Testis (tissue), 2 donors: ENCODE measurements at regions not wholly inside any gene's neighbourhood (a gene's known extent, or its start where the extent isn't known, plus 50 kb on each side); places are given as distances from the start of the nearest gene placed in this dataset.

Experiments used
- CTCF ChIP-seq, 3 experiments: fragments of 450-650 bp in 2 of 3; fragments of 200-600 bp in 1 of 3; sonication (generic) in 1 of 3; IDR thresholded peaks; one replicate each; pipeline ENCODE4 v1.5.1; 2016 to 2019; ENCODE audit warnings: antibody characterized with exemption in 3 of 3, mild to moderate bottlenecking in 2 of 3, moderate library complexity in 1 of 3
- POLR2A ChIP-seq: fragments of 450-650 bp; IDR thresholded peaks from one replicate; pipeline ENCODE4 v1.6.1; 2017; ENCODE audit warnings: antibody characterized with exemption, mild to moderate bottlenecking, moderate library complexity

DNA sequence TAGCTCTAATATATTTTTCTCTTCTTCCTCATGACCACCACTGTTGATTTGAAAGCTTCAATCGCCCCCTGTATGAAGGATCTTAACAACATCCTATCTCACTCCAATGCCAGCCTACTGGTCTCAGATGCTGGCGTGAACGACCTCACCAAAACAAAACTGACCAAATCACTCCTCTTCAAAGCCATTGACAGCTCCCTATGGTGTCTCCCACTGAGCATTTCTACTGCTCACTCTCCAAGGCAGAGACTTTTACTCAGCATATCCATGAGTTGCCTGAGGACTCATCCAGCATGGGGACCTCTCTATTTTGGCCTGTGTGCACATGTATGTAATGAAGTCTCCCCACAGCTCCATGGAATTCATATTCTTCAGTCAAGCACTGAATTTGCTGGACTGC, 520.4 kb downstream of the TFAP2B start:
- TF ChIP-seq CTCF (IDR thresholded peaks at IDR 0.05) (no peak), POLR2A (no peak)
